HG03045 (cell line): ENCODE measurements at regions not wholly inside any gene's neighbourhood (a gene's known extent, or its start where the extent isn't known, plus 50 kb on each side); places are given as distances from the start of the nearest gene placed in this dataset.

Source experiments
- ATAC-seq: cut with Tn5 transposase; IDR thresholded peaks from one replicate; pipeline ENCODE4 v1.9.1; 2021; ENCODE audit warnings: mild to moderate bottlenecking, moderate library complexity; ENCODE audit not compliant: unreplicated experiment

- no peak for ATAC-seq
Observed at GRCh38 chr22:48645766-48646165, 1181.9 kb downstream of the BRD1 start.

GRCh38 chr22:48644997-48645396 lies 1182.7 kb downstream of the BRD1 start:
- no peak for ATAC-seq

- ATAC-seq, result no peak
Observed at GRCh38 chr22:48644108-48644507, 1183.6 kb downstream of the BRD1 start.

- ATAC-seq, result no peak
Observed at GRCh38 chr22:48643066-48643731, 1184.5 kb downstream of the BRD1 start.

GRCh38 chr22:48642550-48642949 lies 1185.1 kb downstream of the BRD1 start:
- no peak for ATAC-seq

GRCh38 chr22:48641906-48642475 lies 1185.7 kb downstream of the BRD1 start:
- ATAC-seq, result no peak

GRCh38 chr22:48640890-48641841 lies 1186.5 kb downstream of the BRD1 start:
- no peak for ATAC-seq

GRCh38 chr22:48639896-48640748 lies 1187.6 kb downstream of the BRD1 start:
- ATAC-seq, result no peak

GRCh38 chr22:48639021-48639795 lies 1188.5 kb downstream of the BRD1 start:
- no peak for ATAC-seq

- ATAC-seq, result no peak
Observed at GRCh38 chr22:48637231-48637630, 1190.4 kb downstream of the BRD1 start.

- no peak for ATAC-seq
Observed at GRCh38 chr22:48636746-48637145, 1190.9 kb downstream of the BRD1 start.

- ATAC-seq, result no peak
Observed at GRCh38 chr22:48635816-48636215, 1191.9 kb downstream of the BRD1 start.

GRCh38 chr22:48635031-48635430 lies 1192.6 kb downstream of the BRD1 start:
- no peak for ATAC-seq

GRCh38 chr22:48633996-48634836 lies 1193.5 kb downstream of the BRD1 start:
- no peak for ATAC-seq

GRCh38 chr22:48632646-48633246 lies 1194.9 kb downstream of the BRD1 start:
- no peak for ATAC-seq

- no peak for ATAC-seq
Observed at GRCh38 chr22:48631288-48631863, 1196.3 kb downstream of the BRD1 start.

- no peak for ATAC-seq
Observed at GRCh38 chr22:48630848-48631247, 1196.8 kb downstream of the BRD1 start.

- no peak for ATAC-seq
Observed at GRCh38 chr22:48630433-48630754, 1197.3 kb downstream of the BRD1 start.
